ENCODE measurements at regions not wholly inside any gene's neighbourhood (a gene's known extent, or its start where the extent isn't known, plus 50 kb on each side); places are given as distances from the start of the nearest gene placed in this dataset.

GRCh38 chr4:74642006-74642405 lies 152.3 kb downstream of the BTC start:
- DNase-seq (ENCODE audit: low read depth) = no peak

DNA sequence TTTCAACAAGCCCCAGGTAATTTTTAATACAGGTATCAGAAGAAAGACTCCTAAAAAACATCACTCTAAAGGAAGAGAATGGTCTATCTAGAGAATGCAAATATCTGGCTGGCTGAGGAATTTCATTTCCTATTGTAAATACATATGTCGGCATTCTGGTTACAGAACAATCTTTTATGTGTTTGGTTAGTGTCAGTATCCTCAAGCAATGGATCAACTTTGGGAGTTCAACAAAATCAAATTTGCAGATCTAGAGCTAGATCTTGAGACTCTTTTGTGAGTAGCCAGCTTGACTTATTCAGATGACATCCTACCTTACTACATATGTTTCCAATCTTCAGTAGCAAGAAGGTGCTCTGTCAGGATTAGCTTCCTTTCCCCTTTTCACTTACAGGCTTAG lies 145.1 kb downstream of the BTC start:
- DNase-seq (ENCODE audit: low read depth) = no peak

DNA sequence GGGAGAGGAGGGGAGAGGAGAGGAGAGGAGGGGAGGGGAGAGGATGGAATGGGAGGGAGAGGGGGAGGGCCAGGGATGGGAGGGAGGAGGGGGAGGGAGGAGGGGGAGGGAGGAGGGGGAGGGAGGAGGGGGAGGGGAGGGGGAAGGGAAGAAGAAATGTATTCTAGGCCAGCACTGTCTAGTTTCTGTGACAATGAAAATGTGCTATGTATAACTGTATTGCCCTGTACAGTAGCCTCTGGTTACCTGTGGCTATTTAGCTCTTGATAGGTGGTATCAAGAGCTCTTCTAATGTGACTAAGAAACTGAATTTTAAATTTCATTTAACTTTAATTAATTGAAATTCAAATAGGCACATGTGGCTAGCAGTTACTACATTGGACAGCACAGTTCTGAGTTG lies 143.1 kb downstream of the BTC start:
- DNase-seq (ENCODE audit: low read depth) = no peak

DNA sequence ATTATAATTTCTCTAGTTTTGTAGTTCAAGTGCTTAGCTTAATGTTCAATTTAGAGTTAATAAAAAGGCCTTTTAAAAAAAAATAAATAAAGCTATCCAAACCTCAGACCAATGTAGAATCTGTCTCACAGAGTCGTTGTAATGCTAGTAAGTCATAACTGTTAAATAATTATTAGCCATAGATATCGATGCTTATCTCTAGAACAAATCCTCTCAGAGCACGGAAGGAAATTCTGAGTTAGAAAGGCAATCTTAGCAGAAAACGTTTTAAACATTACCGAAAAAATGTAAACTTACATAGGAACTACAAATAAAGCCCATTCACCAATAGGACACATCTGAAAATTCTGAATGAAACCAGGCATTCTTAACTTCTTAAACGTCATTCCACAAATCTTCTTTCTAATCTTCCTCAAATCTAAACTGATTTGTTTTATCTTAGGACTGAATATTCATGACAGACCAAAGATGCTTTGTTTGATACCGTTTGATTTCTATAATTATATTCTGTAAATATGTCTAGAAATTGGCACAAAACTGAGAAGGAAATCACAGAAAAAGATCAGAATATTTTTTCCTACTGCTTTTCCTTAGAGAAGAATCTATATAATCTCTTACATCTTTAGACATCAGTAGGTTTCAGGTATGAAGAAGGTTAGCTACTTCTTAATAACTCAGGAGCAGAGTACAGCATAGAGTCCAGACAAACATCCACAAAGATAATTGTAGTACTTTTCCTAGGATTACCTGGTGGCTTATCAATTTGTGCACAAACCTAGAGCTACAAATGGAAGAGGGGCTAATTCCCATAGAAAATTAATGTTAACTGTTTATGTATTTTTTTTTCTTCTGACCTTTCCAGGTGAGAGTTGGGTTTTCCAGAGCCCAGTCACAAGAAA lies 140.7 kb downstream of the BTC start:
- DNase-seq (ENCODE audit: low read depth) = no peak

DNA sequence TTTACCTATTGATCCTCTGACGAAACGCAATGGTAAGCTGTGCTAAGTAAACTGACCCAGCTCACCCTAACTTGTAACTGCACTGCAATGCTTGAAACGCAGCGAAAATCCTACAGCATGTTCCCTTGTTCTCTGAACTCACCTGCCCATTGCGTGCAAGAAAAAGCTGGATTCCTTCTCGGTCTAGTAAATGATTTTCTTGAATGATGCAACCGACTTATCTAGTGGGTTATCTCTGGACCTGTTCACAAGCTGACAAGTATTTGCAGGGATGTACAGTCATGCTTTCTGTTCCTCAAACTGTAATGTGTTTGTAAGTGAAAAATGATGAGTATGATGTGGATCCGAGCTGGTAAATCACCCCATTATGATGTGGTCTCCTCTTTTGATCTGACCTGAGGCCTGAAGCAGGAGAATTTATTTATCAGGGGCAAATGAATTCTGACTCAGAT lies 140.1 kb downstream of the BTC start:
- DNase-seq (ENCODE audit: low read depth) = no peak

- DNase-seq (ENCODE audit: low read depth) = no peak
Observed at GRCh38 chr4:74656596-74656995, 137.7 kb downstream of the BTC start.

- no peak for DNase-seq (ENCODE audit: low read depth)
Observed at GRCh38 chr4:74658116-74658515, 136.2 kb downstream of the BTC start.

DNA sequence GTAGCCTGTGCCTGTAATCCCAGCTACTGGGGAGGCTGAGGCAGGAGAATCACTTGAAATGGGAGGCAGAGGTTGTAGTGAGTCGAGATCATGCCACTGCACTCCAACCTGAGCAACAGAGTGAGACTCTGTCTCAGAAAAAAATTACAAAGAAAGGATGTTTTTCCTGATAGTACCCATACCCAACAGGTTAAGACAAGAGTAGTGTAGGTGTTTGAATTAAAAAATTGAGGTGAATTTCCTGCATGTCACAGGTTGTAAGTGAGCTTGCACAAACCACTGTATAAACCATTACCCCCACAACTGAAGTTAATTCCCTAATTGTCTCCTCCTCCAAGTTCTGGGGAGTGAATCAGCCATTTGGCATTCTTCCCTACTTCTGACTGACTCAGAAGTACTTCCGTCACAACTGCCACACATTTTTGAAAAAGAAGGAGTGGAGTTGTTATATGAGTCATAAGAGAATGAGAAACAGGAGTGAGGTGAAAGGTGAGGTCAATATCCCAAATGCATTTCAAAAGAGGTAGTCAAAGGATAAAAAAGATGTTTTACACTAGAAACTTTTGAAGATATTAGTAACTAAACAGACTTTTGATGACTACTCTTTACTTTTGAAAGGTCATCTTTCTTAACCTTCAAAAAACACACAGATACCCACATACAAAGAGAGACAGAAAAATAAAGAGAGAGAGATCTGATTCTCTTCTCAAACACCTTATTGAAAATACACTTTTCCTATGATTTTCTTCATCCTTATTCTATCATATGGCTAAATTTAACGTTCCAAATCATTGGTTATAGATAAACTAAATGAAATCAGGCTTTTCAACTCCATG lies 134.5 kb downstream of the BTC start:
- peak; percentile 94 for DNase-seq (ENCODE audit: low read depth)

DNA sequence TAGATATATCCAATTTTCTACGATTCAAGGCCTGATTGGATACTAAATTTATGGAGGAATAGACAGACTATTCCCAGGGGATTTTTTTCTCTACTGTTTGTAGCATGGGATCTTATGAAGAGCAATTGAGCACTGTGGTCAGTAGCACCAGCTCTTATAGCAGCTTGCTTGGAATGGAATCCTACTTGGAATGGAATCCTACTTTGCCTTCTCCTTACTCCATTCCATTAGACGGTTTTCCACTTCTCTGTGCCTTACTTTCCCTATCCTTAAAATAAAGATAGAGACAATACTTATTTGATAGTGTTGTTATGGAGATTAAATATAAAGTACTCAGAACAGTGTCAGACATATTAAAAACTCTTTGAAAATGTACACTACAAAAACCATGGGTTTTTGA lies 133.5 kb downstream of the BTC start:
- DNase-seq (ENCODE audit: low read depth) = peak; percentile 12

- DNase-seq (ENCODE audit: low read depth) = no peak
Observed at GRCh38 chr4:74661427-74662201, 132.7 kb downstream of the BTC start.

- no peak for DNase-seq (ENCODE audit: low read depth)
Observed at GRCh38 chr4:74663631-74664030, 130.7 kb downstream of the BTC start.

DNA sequence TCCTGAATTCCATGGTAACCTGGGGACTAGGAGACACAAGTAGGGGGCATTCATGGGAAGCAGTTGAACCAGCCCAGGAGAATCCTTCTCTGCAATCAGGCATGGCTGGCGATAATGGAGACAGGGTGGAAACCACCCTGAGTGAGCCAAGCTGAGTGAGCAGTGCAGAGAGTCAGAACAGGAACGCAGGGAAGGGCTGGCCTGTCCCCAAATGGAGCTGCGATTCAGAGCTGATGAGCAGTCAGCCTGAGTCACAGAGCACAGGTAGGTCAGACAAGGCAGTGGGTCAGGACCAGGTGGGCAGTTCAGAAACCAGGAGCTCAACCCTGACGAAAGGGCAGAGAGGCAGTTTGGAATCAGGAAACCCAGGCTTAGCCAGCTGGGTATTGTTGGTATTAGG lies 129.0 kb downstream of the BTC start:
- no peak for DNase-seq (ENCODE audit: low read depth)

DNA sequence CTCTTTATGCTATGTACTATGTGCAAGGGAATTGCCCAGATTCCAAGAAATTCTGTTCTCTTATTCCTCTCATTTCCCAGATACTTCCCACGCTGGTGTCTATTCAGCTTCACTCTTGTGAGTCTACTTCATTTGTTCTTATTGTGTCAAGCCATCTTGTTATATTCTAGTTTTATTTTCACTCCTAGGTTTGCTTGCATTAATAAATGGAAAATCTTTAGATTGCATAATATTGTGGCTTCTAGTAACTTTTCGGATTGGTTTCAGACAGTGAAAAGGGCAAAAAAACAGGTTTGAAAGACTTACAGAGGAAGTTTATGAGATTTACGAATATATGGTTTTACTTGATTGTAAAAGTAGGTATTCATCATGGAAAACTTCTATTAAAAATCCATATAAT lies 128.4 kb downstream of the BTC start:
- no peak for DNase-seq (ENCODE audit: low read depth)

DNA sequence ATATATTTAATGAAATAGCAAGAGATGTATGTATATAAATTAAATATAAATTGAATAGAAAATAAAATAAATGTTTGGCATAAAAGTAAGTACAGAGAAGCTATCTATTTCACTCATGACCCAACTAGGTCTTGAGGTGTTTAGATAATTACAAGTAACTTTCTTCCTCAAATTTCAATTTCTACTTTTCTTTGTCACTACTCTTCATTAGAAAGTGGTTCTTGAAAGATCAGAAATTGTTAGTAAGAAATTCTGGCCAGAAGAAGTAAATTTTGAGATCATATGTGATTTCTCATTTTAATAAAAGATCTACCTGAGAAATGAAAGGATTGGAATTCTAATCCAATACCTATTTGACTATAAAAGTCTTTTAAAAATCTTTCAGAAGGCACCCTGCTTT lies 126.9 kb downstream of the BTC start:
- no peak for DNase-seq (ENCODE audit: low read depth)

DNA sequence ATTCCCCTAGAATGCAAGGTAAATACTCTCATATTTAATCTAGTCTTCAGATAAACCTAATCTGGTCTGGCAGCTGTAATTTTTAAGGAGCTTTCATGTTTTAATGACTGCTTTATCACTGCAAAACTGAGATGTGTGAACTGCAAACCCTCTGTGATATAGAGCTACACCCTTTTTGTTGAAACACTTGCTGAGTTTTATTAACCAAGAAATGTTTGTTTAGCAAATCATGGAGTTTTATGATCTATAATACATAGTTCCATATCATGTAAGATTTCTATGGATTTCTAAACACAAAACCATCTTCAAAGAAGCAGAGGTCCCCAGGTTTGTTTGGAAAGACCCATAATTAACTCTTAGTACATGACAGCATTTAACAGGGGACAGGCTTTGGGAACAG lies 126.4 kb downstream of the BTC start:
- DNase-seq (ENCODE audit: low read depth) = no peak

DNA sequence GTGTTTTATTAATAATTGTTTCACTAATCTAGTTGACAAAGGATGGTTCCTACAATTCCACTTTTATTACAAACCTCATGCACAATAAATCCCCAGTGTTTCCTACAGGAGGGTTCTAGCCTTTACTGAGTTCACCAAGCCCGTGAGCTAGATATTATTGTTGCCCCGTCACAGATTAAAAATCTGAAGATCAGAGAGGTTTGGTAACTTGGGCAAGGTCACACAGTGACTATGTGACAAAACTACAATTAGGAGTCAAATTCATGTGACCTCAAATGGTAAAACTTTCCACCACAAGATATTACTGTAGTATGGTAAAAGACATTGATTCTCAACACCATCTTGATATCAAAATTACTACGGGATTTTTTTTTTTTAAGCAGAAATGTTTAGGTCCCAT lies 124.6 kb downstream of the BTC start:
- no peak for DNase-seq (ENCODE audit: low read depth)

DNA sequence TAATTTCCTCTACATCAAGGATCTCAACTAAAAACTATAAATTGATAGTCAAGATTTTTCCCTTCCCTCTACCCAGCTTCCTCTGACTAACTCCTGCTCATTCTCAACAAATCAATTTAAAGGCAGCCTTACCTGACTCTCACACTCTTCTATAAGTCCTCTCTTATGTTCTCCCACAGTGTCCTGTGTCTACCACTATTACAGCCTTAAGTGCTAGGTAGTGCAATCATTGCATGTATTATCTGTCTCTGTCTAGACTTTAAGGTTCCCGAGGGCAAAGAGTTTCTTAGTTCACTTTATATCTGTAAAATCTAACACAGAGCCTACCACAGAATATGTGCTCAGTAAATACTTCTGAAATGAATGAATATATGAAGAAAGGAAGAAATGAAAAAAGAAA lies 123.7 kb downstream of the BTC start:
- no peak for DNase-seq (ENCODE audit: low read depth)

DNA sequence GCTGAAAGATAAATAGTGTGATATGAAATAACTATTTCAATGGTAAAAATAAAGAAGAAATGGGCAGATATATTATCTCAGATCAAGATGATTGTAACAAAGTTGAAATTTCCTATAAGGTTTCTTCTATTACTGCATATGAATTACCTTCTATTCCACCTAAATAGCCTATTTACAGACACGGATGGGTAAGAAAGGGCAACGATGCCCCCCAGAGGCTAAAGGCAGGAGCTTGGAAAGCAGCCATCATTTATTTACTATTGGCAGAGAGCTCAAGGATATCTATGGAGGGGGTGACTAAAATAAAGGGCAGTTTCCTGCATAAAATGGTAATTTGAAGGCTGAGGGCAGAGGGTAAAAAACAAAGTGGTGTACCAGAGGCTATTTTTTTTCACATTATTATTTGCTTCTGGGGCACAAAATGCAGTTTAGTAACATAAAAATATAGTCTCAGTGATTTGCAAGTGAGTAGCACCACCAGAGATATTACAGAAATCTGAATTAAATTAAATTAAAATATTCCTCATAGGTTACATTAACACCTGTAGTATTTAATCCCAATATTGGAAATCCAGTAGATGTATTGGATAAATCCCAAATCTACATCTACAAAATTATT lies 123.1 kb downstream of the BTC start:
- peak; percentile 69 for DNase-seq (ENCODE audit: low read depth)

DNA sequence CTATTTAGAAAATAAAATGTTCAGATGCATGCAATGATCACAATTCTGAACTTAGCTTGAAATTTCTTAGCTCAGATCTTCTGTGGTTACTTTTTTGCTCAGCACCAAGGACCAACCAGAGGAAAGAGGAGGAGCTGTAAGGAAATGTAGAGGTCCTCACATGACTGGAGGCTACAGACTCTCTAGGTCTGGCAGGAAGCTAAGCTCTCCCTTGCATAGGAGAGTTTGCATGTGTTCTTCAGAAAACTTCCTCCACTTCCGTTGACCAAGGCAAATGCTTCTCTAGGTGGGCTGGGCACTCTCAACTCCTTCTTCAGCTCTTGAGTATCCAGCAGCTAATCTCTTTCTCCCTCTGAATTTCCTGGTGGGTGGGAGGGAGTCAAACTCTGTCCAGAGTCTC lies 119.6 kb downstream of the BTC start:
- DNase-seq (ENCODE audit: low read depth) = no peak

- peak; percentile 64 for DNase-seq (ENCODE audit: low read depth)
Observed at GRCh38 chr4:74675673-74676279, 118.5 kb downstream of the BTC start.

Measured in myocyte (in vitro differentiated cells).